Lower leg skin (tissue), 3 donors: ENCODE measurements at regions not wholly inside any gene's neighbourhood (a gene's known extent, or its start where the extent isn't known, plus 50 kb on each side); places are given as distances from the start of the nearest gene placed in this dataset.

Experiments used
- POLR2A ChIP-seq, 2 donors: fragments of 450-650 bp; IDR thresholded peaks; one replicate each; pipeline ENCODE4 v1.6.1; 2016 to 2017; ENCODE audit warnings: antibody characterized with exemption in 2 of 2, mild to moderate bottlenecking in 1 of 2, moderate library complexity in 1 of 2
- TF ChIP-seq, protein P1 (sequence below), 3 donors: fragments of 450-650 bp; IDR thresholded peaks; one replicate each; pipeline ENCODE4 v1.5.1; 2016; ENCODE audit warnings: antibody characterized with exemption in 3 of 3, mild to moderate bottlenecking in 3 of 3, moderate library complexity in 2 of 3

DNA sequence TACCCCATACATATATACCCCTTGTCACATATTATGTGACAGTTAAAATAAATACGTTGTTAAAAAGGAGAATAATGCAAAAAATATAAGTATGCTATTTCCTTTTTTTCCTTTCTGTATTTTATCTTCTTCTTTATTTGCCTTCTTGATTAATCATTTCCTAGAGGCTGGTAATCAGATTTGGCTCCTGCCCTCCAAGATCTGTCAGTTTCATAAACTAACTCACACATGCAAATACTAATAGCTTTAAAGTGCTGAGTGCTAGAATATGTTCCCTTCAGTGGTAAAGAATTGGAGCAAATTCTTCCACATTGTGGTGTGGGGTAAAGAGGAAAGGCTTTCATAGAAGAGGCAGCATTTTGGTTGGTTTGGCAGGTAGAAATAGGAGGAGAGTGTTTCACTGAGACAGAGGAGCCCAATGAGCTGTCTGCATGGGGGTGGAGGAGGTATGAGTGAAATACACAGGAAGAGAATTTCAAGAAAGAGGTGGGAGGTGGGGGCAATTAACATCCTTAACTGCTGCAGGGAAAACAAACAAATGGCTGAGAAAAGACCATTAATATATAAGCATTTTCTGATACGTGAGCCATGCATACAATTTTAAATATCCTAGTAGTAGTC lies 523.9 kb downstream of the BMP2 start:
- no peak for TF ChIP-seq POLR2A (IDR thresholded peaks at IDR 0.05)
- TF ChIP-seq, protein P1, sequence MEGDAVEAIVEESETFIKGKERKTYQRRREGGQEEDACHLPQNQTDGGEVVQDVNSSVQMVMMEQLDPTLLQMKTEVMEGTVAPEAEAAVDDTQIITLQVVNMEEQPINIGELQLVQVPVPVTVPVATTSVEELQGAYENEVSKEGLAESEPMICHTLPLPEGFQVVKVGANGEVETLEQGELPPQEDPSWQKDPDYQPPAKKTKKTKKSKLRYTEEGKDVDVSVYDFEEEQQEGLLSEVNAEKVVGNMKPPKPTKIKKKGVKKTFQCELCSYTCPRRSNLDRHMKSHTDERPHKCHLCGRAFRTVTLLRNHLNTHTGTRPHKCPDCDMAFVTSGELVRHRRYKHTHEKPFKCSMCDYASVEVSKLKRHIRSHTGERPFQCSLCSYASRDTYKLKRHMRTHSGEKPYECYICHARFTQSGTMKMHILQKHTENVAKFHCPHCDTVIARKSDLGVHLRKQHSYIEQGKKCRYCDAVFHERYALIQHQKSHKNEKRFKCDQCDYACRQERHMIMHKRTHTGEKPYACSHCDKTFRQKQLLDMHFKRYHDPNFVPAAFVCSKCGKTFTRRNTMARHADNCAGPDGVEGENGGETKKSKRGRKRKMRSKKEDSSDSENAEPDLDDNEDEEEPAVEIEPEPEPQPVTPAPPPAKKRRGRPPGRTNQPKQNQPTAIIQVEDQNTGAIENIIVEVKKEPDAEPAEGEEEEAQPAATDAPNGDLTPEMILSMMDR (IDR thresholded peaks at IDR 0.05), result no peak
